ENCODE measurements at regions not wholly inside any gene's neighbourhood (a gene's known extent, or its start where the extent isn't known, plus 50 kb on each side); places are given as distances from the start of the nearest gene placed in this dataset.

DNA sequence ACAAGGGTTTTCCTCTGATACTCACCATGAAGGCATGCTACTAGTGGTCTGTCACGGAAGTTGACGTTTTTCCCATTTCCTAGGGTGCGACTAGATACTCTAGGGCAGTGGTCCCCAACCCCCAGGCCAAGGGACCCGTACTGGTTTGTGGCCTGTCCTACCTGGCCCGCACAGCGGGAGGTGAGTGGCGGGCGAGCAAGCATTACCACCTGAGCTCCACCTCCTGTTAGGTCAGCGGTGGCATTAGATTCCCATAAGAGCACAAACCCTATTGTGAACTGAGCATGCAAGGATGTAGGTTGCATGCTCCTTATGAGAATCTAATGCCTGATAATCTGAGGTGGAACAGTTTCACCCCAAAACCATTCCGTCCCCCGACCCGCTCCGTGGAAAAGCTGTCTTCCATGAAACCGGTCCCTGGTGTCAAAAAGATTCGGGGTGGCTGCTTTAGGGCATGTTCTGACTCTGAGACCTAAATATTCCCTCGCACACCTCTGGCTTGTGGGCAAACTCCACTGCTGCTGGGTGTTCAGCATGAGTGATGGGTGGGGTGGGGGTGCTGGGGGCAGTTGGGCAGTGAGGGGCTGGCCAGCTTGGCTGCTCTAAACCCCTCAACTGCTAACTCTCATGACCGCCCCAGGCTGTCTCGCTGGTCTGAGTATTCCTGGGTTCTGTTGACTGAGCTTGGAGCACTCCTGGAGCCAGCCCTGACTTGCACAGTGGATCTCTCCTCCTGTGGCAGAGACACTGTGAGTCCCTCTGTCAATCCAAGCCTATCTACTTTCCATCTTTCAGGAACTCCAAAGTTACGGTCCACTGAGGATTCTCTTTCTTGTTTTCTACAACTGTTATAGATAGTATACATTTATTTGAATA, 78.3 kb upstream of the NEK6 start:
- DNase-seq = no peak

DNA sequence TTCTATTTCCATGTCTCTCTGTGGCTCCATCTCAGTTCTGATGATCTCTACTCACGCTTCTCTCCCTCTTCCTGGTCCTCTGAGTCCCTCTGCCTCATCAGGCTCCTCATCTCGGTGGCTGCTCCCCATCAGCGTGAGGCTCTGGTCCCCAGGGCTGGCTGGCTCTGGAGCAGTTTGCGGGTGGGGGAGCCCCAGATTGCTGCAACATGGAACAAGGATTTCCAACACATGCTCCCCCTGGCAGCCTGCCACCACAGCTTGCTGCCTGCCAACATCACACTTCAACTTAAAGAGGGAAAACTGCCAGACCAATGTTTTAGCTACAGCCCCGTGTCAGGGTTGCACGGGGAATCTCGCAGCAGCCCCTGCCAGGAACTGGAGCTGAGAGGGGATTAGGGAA, 77.2 kb upstream of the NEK6 start:
- DNase-seq = no peak

DNA sequence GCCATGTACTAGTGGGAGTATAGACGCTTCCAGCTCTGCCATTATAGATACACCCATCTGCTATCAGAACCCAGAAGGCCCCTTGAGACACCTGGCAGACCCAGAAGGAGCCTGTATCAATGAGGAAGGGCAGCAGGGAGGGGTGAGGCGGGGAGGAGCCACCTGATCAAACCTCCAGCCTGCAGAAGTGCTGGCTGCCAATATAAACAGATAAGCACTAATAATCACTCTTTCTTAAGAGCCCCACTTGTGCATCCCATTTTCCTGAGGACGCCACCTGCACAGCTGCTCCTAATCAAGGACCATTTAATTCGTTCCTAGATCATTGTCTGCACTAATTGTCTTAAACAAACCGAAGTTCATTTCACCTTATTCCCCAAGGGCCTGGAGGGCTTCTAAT, 75.0 kb upstream of the NEK6 start:
- no peak for DNase-seq

DNA sequence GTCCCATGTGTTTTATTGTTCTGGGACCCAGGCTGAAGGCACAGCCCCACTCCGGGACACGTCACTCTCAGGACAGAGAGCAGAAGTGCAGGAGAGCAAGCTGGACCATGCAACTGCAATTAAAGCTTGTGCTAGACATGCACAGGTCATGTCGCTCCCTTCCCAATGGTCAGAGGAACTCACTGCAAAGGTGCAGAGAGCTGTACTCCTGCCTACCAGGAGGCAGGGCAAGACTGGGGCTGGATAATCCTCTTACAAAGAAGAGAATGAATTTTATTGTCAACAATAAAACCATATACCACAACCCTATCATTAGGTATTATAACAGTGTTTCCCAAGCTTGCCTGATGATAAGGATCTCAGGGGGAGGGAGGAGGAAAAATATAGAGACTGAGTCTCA, 74.0 kb upstream of the NEK6 start:
- no peak for DNase-seq

DNA sequence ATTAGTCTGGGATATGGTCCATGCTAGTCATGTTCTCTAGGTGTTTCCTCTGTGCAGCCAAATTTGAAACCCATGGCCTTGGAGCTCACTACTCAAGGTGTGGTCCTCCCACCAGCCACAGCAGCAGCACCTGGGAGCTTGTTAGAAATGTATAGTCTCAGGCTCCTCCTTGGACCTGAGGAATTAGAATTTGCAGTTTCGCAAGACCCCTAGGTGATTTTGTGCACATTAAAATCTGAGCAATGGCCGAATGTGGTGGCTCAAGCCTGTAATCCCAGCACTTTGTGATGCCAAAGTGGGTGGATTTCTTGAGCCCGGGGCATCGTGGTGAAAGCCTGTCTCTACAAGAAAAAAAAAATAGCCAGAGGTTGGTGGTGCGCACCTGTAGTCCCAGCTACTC, 72.3 kb upstream of the NEK6 start:
- no peak for DNase-seq

DNA sequence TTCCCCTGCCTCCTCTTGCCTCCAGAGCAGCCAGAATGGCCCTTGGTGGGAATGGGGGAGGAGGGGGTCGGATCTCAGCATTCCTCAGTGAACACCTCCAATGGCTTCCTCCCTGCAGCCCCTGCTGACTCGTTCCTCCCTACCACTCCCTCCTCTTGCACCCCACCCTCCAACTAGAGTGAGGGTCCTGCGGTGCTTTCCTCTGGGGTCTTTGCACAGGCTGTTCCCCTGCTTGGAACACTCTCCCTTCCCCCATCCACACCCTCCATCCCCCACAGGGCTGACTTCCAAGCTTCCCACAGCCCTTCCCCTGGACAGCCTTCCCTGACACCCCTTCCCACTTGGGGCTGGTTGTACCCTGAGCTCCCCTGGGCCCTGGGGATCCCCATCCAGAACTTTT, 70.4 kb upstream of the NEK6 start:
- no peak for DNase-seq

DNA sequence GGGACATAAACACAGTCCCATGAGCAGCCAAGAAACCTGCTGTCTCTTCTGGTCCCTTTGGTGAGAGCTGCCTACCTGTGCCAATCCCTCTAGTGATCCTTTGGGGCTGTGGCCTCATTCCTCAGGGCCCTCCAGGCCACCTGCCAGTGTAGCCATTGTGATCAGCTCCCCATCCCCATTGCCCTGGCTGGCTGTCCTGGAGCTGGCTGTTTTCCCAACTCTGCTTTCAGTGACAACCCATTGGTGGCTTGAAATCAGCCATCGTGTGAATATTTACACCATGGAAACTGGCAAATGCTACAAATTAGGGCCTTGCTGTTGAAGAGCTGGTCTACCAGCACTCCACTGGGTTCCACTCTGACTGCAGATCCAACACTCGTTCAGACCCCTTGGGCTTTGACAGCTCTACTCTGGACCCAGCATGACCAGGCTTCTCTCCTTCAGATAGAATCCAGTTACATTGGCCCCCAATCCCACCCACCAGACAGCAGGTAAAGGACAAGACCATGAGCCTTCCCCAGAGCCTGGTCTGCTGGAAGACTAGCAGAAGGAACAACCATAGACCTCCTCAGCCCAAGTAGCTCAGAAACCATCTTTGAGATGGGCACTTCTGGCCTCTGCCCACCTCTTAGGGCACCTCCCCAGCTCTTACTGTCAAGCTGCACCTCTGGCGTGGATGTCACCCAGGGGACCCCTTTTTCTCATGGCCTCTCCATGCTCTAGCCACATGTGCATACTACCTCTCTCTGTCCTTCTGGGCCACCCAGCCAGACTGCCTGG, 69.2 kb upstream of the NEK6 start:
- DNase-seq = no peak

DNA sequence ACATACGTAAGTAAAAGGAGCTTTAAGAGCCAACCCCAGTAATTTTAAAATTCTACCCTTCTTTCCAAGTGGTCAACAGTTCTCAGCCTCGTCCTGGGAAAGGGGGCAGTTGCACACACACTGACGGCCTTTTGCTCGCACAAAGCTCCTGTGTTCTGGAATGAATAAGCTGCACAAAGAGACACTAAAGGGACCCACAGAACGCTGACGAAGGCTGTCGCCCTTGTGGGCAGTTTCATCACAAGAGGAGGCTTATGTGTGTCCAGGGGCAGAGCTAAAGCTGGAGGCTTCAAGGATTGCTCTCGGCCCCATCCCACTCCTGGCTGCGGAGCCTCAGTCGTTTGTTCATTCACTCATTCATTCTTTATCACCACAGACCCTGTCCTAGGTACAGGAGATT, 67.0 kb upstream of the NEK6 start:
- DNase-seq = no peak

DNA sequence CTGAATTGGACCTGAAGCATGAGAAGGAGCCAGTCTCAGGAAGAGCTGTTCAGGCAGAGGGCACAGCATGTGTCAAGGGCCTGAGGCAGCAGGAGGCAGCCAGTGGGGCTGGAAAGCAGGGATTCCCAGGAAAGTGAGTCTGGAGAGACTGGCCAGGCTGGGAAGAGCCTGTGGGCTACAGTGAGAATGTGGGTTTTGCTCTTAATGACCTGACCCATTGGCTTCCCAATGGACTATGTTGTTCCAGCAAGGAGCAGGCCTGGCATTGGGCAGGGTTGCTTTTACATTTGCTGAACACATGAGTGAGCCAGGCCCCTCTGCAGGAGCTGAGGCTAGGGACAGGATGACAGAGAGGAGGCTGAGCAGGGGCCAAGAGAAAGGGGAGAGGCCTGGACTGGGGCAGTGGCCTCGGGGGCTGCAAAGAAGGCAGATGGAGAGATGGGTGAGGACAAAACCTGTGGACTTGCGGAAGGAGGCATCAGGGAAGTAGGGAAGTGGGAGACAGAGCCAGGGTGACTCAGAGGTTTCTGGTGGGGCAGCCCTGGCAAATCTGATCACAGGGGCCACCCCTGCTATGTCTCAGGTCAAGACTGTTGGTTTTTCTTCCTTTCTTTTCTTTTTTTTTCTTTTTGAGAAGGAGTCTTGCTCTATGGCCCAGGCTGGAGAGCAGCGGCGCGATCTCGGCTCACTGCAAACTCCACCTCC, 65.9 kb upstream of the NEK6 start:
- no peak for DNase-seq

DNA sequence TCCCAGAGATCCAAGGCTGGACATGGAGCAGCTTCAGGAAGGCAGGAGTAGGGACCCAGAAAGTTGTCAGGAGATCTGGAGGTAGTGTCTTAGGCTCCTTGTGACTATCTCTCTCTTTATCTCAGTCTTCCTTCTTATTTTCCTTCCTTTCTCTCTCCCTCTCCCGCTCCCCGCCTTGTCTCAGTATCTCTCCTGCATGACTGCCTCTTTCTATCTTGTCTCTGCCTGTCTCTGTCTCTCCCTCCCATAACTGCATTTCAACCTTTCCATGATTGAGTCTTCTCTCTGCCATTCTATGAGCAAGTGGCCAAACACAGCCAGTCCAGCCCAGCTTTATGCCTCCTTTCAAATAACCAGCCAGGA, 61.0 kb upstream of the NEK6 start:
- DNase-seq = no peak

DNA sequence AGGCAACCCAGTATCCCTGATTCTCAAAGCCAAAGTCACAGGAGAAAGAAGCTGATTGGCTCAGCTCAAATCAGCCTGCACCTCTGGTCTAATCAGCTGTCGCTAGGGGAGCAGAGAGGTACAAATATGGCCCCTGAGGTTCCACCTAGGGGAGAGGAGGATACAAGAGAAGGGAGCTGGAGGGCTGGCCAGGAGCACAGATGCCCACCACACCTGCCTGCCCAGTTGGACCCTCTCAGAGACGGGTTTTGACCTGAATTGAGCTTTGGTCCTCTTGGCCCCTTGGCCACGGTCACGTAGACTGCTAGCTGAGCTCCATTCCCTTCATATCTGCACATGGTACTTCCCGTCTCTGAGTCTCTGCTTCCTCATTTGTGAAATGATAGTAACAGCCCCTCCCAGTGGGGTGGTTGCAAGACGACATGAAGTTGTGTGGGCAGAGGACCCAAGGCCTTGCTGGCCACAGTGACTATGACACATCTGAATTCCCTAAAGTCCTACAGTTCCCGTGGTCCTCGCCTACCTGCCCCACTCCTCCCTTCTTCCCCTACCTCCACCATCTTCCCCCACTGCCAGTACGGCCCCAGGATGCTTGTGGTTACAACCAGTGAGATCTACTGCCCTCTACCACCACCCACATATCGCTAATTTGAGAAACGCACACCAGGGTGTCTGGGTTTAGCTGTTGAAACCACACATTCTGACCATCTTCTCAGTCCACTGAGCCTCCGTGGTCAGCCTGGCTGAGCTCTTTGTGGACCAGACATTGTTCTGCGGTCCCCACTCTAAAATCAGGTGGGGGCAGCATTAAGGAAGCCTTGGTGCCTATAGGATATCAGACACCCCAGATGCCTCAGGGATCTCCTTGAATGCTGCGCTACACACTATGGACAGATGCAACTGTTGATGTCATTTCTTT, 60.3 kb upstream of the NEK6 start:
- DNase-seq = peak; percentile 28

DNA sequence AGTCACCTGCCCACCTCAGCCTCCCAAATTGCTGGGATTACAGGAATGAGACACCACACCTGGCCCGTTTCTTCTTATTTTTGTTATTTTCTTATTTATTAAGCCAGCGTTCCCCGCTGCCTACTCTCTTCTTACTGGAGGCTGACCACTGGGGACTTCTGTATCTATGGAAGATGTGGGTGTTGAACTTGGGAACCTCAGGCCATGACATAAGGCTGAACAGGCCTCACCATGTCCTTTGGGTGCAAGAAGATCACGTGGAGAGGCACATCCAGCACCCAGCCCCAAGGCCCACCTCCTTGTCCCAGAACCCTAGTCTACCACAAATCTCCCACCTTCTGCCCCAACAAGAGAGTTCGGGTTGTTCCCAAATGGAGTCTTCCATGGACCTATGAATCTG, 59.4 kb upstream of the NEK6 start:
- DNase-seq = no peak

DNA sequence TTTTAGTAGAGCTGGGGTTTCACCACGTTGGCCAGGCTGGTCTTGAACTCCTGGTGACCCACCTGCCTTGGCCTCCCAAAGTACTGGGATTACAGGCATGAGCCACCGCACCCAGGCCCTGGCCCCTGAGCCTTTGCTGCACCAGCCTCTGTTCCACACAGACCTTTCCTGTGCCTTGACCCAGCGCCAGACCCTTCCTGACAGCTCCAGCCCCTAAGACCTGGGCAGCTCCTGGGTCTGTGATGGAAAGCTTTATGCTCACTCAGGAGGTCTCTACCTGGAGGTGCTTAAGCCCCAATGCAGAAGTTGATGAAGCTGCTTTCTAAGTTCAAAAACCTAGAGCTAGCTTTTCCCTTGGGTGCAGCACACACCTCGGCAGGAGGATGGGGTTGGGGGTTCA, 58.8 kb upstream of the NEK6 start:
- DNase-seq = no peak

DNA sequence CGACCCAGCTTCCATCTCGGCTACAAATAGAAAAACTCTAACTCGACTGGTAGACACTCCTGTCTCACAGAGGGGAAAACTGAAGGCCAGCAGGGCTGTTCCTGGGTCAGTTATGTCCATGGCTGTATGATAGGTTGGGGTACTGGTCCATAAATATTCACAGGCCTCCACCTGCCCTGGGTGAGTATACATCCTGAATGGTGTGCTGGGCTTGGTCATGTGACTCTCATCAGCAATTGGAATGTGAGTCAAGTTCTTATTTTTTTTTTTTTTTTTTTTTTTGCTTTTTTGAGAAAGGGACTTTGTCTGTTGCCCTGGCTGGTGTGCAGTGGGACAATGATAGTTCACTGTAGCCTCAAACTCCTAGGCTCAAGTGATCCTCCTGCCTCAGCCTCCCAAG, 58.3 kb upstream of the NEK6 start:
- DNase-seq = no peak

DNA sequence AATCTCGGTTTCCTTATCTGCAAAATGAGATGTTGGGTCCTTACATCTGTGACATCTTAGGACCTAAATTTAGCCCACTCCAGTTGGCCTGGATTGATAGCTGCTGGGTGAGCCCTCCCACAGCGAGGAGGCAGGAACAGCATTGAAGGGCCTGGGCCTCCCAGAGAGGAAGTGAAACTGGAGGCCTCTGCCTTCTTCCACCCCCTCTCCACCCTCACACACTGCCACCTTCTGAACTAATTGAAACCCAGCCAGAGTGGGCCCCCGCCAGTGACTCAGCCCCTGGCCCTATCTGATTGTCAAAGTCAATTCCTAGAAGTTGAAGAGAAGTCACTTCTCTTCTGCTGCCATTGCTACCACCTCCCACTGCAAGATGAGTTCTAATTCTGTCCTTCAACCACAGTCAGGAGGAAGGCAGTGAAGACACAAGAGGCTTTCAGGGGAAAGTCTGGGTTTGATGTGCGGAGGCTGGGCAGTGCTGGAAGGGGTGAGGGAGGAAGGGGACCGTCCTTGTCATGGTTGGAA, 55.2 kb upstream of the NEK6 start:
- DNase-seq = peak; percentile 96

DNA sequence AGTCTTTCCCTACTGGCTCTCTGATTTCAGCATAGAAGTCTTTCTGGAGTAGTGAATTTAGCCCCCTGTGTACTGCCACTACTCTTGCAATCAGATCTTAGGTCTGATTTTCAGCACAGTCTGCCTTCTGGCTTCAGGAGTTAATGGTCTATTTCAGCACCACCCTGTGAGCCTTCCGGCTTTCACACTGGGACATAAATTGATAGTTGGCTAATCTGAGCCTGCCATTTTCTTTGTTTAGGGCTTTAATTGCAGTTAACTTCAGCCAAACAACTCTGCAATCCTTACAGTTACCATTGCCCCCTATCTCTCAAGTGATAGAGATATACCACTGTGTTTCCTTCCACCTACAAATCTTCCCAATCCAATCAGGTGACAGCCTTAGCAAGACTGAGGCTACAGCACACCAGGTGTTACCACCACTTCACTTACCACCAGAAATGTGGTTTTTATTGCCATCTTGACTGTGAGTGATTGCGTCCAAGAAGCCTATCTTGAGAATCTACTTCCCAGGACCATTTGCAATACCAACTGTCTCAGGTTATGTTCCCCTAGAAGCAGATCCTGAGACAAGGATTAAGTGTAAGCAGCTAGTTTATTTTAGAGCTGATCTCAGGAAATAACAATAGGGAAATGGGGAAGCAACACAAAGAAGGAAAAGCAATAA, 51.9 kb upstream of the NEK6 start:
- DNase-seq = no peak

DNA sequence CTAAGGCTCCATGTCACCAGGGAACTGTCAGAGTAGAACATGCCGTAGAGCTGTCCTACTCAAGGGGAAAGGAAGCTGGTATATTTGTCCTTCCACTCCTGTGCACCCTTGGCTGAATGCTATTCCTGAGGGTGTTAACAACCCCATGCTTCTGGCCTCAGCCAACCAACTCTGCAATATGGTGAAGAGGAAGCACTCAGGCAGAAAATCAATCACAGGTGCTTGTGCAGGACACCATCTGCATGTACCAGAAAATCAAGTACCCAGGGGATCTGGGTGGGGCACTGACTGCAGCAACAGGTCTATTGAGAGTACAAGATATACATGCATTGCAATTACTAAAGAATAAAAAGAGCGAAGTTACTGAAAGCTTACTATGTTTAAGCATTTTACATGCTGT, 51.4 kb upstream of the NEK6 start:
- DNase-seq = no peak
